GM23338 (cell line): ENCODE measurements at regions not wholly inside any gene's neighbourhood (a gene's known extent, or its start where the extent isn't known, plus 50 kb on each side); places are given as distances from the start of the nearest gene placed in this dataset.

Experiments used
- CREB1 ChIP-seq: fragments of 250-450 bp; sonication (Bioruptor Pico); IDR thresholded peaks from 2 replicates; pipeline ENCODE4 v1.5.0; 2020; ENCODE audit warnings: low read depth, mild to moderate bottlenecking, moderate library complexity
- EZH2 ChIP-seq: fragments of 200-600 bp; sonication (generic); IDR thresholded peaks from one replicate; pipeline ENCODE4 v1.8.0; 2017; ENCODE audit warnings: antibody characterized with exemption, mild to moderate bottlenecking, low read depth; ENCODE audit not compliant: unreplicated experiment
- EZH2phosphoT487 ChIP-seq: fragments of 200-600 bp; sonication (generic); IDR thresholded peaks from one replicate; pipeline ENCODE4 v1.8.1; 2018; ENCODE audit warnings: antibody characterized with exemption; ENCODE audit not compliant: unreplicated experiment
- JUNB ChIP-seq: IDR thresholded peaks from one replicate; pipeline ENCODE4 v1.6.1; 2016; ENCODE audit warnings: antibody characterized with exemption; ENCODE audit not compliant: unreplicated experiment
- NANOG ChIP-seq: IDR thresholded peaks from 2 replicates; pipeline ENCODE4 v1.6.1; 2016; ENCODE audit warnings: antibody characterized with exemption, borderline replicate concordance
- POLR2AphosphoS5 ChIP-seq: IDR thresholded peaks from 2 replicates; pipeline ENCODE4 v1.6.1; 2016; ENCODE audit warnings: antibody characterized with exemption, low read depth
- STAT1 ChIP-seq: IDR thresholded peaks from one replicate; pipeline ENCODE4 v1.6.1; 2016; ENCODE audit warnings: antibody characterized with exemption; ENCODE audit not compliant: unreplicated experiment
- ZNF114 ChIP-seq: fragments of 250-450 bp; sonication (Bioruptor Pico); IDR thresholded peaks from 2 replicates; pipeline ENCODE4 v1.5.0; 2020; ENCODE audit warnings: mild to moderate bottlenecking, moderate library complexity
- ZNF331 ChIP-seq: fragments of 250-450 bp; sonication (Bioruptor Pico); IDR thresholded peaks from 2 replicates; pipeline ENCODE4 v1.5.0; 2020; ENCODE audit warnings: low read depth, mild to moderate bottlenecking, moderate library complexity
- TF ChIP-seq, protein P1 (sequence below), 2 experiments: fragments of 200-600 bp in 1 of 2; sonication (generic) in 1 of 2; conservative IDR thresholded peaks; 2 replicates each; pipeline versions ENCODE4 v1.5.1 to v1.6.1; 2016 to 2017; ENCODE audit warnings: antibody characterized with exemption in 2 of 2, low read depth in 2 of 2, mild to moderate bottlenecking in 2 of 2, moderate library complexity in 1 of 2
- TF ChIP-seq, protein P2 (sequence below): fragments of 250-450 bp; sonication (Bioruptor Pico); IDR thresholded peaks from 2 replicates; pipeline ENCODE4 v1.5.0; 2020; ENCODE audit warnings: mild to moderate bottlenecking, moderate library complexity
- TF ChIP-seq, protein P3 (sequence below): IDR thresholded peaks from 2 replicates; pipeline ENCODE4 v1.6.1; 2016; ENCODE audit warnings: antibody characterized with exemption
- TF ChIP-seq, protein P4 (sequence below): IDR thresholded peaks from one replicate; pipeline ENCODE4 v1.6.1; 2018; ENCODE audit warnings: antibody characterized with exemption; ENCODE audit not compliant: unreplicated experiment

DNA sequence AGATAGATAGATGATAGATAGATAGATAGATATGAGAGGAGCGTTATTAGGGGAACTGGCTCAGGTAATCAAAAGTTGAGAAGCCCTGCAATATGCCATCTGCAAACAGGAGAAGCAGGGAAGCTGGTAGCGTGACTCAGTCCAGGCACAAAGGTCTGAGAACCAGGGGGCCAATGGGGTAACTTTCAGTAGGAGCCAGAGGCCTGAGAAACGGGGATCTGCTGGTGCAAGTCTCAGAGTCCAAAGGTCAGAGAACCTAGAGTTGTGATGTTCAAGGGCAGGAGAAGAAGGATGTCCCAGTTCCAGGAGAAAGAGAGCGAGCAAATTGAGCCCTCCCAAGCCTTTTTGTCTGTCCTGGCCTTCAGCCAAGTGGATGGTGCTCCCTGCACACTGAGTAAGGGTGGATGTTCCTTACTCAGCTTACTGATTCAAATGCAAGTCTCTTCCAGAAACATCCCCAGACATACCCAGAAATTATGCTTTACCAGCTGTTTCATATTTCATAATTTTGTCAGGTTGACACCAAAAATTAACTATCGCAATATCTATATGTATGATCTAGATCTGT, 52.5 kb upstream of the SLC22A11 start:
- TF ChIP-seq CREB1 (CRISPR knock-in tag) (no peak), ZNF114 (no peak), EZH2phosphoT487 (no peak), EZH2 (no peak), POLR2AphosphoS5 (no peak), STAT1 (no peak), JUNB (no peak), NANOG (no peak), ZNF331 (no peak)
- TF ChIP-seq, protein P1, sequence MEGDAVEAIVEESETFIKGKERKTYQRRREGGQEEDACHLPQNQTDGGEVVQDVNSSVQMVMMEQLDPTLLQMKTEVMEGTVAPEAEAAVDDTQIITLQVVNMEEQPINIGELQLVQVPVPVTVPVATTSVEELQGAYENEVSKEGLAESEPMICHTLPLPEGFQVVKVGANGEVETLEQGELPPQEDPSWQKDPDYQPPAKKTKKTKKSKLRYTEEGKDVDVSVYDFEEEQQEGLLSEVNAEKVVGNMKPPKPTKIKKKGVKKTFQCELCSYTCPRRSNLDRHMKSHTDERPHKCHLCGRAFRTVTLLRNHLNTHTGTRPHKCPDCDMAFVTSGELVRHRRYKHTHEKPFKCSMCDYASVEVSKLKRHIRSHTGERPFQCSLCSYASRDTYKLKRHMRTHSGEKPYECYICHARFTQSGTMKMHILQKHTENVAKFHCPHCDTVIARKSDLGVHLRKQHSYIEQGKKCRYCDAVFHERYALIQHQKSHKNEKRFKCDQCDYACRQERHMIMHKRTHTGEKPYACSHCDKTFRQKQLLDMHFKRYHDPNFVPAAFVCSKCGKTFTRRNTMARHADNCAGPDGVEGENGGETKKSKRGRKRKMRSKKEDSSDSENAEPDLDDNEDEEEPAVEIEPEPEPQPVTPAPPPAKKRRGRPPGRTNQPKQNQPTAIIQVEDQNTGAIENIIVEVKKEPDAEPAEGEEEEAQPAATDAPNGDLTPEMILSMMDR (conservative IDR thresholded peaks at IDR 0.05; ENCODE audit: low read depth in 2 of 2): no peak
- TF ChIP-seq, protein P2, sequence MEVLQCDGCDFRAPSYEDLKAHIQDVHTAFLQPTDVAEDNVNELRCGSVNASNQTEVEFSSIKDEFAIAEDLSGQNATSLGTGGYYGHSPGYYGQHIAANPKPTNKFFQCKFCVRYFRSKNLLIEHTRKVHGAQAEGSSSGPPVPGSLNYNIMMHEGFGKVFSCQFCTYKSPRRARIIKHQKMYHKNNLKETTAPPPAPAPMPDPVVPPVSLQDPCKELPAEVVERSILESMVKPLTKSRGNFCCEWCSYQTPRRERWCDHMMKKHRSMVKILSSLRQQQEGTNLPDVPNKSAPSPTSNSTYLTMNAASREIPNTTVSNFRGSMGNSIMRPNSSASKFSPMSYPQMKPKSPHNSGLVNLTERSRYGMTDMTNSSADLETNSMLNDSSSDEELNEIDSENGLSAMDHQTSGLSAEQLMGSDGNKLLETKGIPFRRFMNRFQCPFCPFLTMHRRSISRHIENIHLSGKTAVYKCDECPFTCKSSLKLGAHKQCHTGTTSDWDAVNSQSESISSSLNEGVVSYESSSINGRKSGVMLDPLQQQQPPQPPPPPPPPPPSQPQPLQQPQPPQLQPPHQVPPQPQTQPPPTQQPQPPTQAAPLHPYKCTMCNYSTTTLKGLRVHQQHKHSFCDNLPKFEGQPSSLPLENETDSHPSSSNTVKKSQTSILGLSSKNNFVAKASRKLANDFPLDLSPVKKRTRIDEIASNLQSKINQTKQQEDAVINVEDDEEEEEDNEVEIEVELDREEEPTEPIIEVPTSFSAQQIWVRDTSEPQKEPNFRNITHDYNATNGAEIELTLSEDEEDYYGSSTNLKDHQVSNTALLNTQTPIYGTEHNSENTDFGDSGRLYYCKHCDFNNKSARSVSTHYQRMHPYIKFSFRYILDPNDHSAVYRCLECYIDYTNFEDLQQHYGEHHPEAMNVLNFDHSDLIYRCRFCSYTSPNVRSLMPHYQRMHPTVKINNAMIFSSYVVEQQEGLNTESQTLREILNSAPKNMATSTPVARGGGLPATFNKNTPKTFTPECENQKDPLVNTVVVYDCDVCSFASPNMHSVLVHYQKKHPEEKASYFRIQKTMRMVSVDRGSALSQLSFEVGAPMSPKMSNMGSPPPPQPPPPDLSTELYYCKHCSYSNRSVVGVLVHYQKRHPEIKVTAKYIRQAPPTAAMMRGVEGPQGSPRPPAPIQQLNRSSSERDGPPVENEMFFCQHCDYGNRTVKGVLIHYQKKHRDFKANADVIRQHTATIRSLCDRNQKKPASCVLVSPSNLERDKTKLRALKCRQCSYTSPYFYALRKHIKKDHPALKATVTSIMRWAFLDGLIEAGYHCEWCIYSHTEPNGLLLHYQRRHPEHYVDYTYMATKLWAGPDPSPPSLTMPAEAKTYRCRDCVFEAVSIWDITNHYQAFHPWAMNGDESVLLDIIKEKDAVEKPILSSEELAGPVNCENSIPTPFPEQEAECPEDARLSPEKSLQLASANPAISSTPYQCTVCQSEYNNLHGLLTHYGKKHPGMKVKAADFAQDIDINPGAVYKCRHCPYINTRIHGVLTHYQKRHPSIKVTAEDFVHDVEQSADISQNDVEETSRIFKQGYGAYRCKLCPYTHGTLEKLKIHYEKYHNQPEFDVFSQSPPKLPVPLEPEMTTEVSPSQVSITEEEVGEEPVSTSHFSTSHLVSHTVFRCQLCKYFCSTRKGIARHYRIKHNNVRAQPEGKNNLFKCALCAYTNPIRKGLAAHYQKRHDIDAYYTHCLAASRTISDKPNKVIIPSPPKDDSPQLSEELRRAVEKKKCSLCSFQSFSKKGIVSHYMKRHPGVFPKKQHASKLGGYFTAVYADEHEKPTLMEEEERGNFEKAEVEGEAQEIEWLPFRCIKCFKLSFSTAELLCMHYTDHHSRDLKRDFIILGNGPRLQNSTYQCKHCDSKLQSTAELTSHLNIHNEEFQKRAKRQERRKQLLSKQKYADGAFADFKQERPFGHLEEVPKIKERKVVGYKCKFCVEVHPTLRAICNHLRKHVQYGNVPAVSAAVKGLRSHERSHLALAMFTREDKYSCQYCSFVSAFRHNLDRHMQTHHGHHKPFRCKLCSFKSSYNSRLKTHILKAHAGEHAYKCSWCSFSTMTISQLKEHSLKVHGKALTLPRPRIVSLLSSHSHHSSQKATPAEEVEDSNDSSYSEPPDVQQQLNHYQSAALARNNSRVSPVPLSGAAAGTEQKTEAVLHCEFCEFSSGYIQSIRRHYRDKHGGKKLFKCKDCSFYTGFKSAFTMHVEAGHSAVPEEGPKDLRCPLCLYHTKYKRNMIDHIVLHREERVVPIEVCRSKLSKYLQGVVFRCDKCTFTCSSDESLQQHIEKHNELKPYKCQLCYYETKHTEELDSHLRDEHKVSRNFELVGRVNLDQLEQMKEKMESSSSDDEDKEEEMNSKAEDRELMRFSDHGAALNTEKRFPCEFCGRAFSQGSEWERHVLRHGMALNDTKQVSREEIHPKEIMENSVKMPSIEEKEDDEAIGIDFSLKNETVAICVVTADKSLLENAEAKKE (CRISPR knock-in tag): no peak
- TF ChIP-seq, protein P3, sequence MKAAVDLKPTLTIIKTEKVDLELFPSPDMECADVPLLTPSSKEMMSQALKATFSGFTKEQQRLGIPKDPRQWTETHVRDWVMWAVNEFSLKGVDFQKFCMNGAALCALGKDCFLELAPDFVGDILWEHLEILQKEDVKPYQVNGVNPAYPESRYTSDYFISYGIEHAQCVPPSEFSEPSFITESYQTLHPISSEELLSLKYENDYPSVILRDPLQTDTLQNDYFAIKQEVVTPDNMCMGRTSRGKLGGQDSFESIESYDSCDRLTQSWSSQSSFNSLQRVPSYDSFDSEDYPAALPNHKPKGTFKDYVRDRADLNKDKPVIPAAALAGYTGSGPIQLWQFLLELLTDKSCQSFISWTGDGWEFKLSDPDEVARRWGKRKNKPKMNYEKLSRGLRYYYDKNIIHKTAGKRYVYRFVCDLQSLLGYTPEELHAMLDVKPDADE: no peak
- TF ChIP-seq, protein P4, sequence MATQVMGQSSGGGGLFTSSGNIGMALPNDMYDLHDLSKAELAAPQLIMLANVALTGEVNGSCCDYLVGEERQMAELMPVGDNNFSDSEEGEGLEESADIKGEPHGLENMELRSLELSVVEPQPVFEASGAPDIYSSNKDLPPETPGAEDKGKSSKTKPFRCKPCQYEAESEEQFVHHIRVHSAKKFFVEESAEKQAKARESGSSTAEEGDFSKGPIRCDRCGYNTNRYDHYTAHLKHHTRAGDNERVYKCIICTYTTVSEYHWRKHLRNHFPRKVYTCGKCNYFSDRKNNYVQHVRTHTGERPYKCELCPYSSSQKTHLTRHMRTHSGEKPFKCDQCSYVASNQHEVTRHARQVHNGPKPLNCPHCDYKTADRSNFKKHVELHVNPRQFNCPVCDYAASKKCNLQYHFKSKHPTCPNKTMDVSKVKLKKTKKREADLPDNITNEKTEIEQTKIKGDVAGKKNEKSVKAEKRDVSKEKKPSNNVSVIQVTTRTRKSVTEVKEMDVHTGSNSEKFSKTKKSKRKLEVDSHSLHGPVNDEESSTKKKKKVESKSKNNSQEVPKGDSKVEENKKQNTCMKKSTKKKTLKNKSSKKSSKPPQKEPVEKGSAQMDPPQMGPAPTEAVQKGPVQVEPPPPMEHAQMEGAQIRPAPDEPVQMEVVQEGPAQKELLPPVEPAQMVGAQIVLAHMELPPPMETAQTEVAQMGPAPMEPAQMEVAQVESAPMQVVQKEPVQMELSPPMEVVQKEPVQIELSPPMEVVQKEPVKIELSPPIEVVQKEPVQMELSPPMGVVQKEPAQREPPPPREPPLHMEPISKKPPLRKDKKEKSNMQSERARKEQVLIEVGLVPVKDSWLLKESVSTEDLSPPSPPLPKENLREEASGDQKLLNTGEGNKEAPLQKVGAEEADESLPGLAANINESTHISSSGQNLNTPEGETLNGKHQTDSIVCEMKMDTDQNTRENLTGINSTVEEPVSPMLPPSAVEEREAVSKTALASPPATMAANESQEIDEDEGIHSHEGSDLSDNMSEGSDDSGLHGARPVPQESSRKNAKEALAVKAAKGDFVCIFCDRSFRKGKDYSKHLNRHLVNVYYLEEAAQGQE: no peak
